ENCODE measurements at regions not wholly inside any gene's neighbourhood (a gene's known extent, or its start where the extent isn't known, plus 50 kb on each side); places are given as distances from the start of the nearest gene placed in this dataset.

DNA sequence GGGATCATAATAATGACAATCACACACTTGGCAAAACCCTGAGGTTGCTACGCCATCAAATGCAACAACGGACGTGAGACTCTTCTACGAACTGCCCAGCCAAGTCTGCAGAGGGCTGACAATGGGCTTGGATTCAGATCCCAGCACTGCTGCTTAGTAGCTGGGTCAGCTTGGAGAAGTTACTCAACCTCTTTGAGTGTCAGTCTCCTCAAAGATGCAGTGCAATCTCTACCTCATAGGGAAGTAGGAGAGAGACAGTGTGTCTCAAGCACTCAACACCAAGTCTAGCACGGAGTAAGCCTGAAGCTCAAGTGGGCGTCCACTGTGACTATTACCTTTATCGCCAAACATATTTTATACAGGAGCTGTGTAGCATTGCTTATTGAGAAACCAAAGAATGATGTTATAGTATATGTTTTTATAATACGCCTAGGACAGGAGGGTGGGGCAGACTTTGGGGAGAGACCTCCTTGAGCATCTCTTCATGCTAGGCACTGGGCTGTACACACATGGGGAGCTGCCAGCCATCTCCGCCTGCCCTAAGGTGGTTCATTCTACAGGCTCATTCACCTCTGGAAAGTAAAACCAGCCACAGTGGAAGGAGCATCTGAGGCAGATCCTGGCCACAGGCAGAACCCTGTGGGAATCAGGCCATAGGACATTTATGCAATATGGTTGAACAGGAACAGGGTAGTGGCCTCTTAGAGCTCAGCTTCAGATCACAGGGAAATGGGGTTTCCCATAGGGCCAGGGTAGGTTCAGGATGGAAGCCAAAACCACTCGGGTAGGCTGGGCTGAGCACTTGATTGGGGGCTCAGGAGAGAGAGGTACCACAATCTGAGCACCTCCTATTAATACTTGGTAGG lies 160.2 kb downstream of the MRPL14 start:
- H3K36me3 ChIP-seq (ENCODE audit: control insufficient read depth in 1 of 2, insufficient read depth in 2 of 2, low read length in 2 of 2): no peaks in the 10 kb centered on the region
- H3K4me3 ChIP-seq (ENCODE audit: low read depth in 1 of 2, low read length in 2 of 2): no peak overlapping the region
- H3K9ac ChIP-seq (ENCODE audit: low read depth in 1 of 2, low read length in 2 of 2): no peak overlapping the region
- H3K27ac ChIP-seq (ENCODE audit: low read depth, low read length): no peak overlapping the region
- no peaks in the 10 kb centered on the region for H3K27me3 ChIP-seq (ENCODE audit: control insufficient read depth in 1 of 2, insufficient read depth in 2 of 2, low read length in 2 of 2)
- no peaks in the 10 kb centered on the region for H3K9me3 ChIP-seq (ENCODE audit: control insufficient read depth in 1 of 2, low read length in 2 of 2)
- H3K4me1 ChIP-seq (ENCODE audit: control insufficient read depth in 1 of 2, insufficient read depth in 2 of 2, low read length in 2 of 2): peaks cover 0 to 5% of the 10 kb centered on the region in 2 donors

DNA sequence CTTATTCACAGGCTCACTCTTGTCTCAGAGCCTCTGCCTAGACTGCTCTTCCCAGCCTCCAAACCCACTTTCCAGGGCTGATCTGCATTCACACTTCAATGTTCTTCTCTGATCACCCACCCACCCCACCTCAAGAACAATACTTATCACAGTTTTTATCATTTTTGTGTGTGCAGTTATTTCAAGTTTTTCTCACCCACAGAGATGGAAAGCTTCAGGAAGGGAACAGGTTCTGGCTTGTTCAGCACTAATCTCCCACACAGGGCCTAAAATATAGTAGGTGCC lies 160.9 kb downstream of the MRPL14 start:
- Histone ChIP-seq H3K36me3 (ENCODE audit: control insufficient read depth in 1 of 2, insufficient read depth in 2 of 2, low read length in 2 of 2) (no peaks in the 10 kb centered on the region), H3K9me3 (ENCODE audit: control insufficient read depth in 1 of 2, low read length in 2 of 2) (no peaks in the 10 kb centered on the region), H3K4me3 (ENCODE audit: low read depth in 1 of 2, low read length in 2 of 2) (no peak overlapping the region), H3K27ac (ENCODE audit: low read depth, low read length) (no peak overlapping the region), H3K27me3 (ENCODE audit: control insufficient read depth in 1 of 2, insufficient read depth in 2 of 2, low read length in 2 of 2) (no peaks in the 10 kb centered on the region), H3K9ac (ENCODE audit: low read depth in 1 of 2, low read length in 2 of 2) (no peak overlapping the region), H3K4me1 (ENCODE audit: control insufficient read depth in 1 of 2, insufficient read depth in 2 of 2, low read length in 2 of 2) (peaks cover 0 to 4% of the 10 kb centered on the region in 2 donors)

DNA sequence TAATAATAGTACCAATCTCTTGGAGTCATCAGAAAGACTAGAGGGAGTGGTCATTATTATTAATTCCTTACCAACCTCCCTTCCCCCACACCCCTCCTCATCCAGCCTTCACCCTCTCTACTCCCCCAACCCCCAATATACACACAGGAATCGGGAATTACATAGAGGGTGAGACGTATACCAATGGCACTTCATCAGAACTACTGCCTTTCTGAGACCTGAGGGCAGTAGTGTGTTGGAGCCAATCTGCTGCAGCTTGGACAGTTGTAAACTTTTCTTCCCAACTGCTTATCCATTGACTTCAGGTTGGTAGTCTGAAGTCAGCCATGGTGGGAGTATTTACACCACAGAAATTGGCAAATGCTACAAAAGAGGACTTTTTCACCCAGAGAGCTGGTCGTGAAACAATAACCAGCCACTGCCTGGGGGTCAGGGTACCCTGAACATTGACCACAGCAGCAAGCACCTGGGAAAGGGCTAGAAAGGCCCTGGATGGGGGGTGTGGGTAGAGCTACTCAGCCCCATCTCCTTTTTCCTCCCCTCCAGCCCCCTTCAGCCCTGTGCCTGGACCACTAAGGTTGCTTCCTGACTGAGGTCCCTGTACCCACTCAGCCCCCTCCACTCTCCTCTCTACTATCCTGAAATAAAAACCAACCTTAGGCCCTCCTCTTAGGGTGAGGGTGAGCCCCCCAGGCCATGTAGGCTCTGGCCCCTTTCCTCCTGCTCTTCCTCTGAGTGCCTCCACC lies 161.5 kb downstream of the MRPL14 start:
- Histone ChIP-seq H3K9ac (ENCODE audit: low read depth in 1 of 2, low read length in 2 of 2) (no peak overlapping the region), H3K4me1 (ENCODE audit: control insufficient read depth in 1 of 2, insufficient read depth in 2 of 2, low read length in 2 of 2) (no peaks in the 10 kb centered on the region), H3K27me3 (ENCODE audit: control insufficient read depth in 1 of 2, insufficient read depth in 2 of 2, low read length in 2 of 2) (no peaks in the 10 kb centered on the region), H3K4me3 (ENCODE audit: low read depth in 1 of 2, low read length in 2 of 2) (no peak overlapping the region), H3K27ac (ENCODE audit: low read depth, low read length) (no peak overlapping the region), H3K36me3 (ENCODE audit: control insufficient read depth in 1 of 2, insufficient read depth in 2 of 2, low read length in 2 of 2) (no peaks in the 10 kb centered on the region), H3K9me3 (ENCODE audit: control insufficient read depth in 1 of 2, low read length in 2 of 2) (no peaks in the 10 kb centered on the region)

DNA sequence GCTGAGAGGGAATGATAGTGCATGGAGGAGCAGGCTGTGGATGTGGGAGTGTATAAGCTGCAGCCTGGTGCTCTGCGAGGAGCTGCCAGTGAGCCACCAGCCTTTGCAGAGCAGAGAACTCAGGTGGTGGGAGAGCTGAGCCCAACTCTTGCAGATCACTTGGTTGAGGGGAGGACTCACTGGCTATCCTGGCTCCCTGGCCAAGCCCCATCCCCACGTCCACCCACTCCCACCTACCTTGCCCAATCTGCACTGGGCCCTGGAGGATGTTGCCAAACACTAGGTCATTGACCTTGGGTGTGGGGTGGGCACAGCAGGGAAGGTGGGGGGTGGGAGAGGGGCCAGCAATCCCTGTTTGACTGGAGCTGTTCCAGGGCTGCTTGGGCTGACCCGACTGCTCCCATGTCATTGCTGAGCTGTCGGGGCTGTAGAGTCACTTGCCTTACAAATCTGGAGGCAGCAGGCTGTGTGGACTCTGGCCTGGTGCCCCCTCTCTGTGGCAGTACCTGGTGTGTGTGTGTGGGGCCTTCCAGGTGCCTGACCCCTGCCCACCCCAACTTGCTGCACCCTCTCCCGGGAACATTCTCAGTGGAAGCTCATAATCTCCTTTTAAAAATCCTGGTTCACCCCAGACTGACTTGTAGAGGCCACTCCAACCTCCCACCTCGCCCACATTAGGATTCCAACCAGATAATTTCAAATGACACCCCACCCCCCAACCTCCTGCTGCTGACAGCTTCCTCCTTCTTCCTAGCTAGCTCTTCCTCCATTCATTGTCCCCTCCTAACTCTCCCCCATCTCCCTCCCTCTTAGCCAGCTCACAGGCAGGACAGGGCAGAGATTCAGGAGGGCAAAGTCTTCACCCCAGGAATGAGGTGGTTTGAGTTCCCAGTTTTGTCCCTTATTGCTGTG lies 162.3 kb downstream of the MRPL14 start:
- no peak overlapping the region for H3K4me3 ChIP-seq (ENCODE audit: low read depth in 1 of 2, low read length in 2 of 2)
- H3K27me3 ChIP-seq (ENCODE audit: control insufficient read depth in 1 of 2, insufficient read depth in 2 of 2, low read length in 2 of 2): no peaks in the 10 kb centered on the region
- H3K4me1 ChIP-seq (ENCODE audit: control insufficient read depth in 1 of 2, insufficient read depth in 2 of 2, low read length in 2 of 2): no peaks in the 10 kb centered on the region
- H3K27ac ChIP-seq (ENCODE audit: low read depth, low read length): no peak overlapping the region
- no peaks in the 10 kb centered on the region for H3K9me3 ChIP-seq (ENCODE audit: control insufficient read depth in 1 of 2, low read length in 2 of 2)
- no peaks in the 10 kb centered on the region for H3K36me3 ChIP-seq (ENCODE audit: control insufficient read depth in 1 of 2, insufficient read depth in 2 of 2, low read length in 2 of 2)
- no peak overlapping the region for H3K9ac ChIP-seq (ENCODE audit: low read depth in 1 of 2, low read length in 2 of 2)

DNA sequence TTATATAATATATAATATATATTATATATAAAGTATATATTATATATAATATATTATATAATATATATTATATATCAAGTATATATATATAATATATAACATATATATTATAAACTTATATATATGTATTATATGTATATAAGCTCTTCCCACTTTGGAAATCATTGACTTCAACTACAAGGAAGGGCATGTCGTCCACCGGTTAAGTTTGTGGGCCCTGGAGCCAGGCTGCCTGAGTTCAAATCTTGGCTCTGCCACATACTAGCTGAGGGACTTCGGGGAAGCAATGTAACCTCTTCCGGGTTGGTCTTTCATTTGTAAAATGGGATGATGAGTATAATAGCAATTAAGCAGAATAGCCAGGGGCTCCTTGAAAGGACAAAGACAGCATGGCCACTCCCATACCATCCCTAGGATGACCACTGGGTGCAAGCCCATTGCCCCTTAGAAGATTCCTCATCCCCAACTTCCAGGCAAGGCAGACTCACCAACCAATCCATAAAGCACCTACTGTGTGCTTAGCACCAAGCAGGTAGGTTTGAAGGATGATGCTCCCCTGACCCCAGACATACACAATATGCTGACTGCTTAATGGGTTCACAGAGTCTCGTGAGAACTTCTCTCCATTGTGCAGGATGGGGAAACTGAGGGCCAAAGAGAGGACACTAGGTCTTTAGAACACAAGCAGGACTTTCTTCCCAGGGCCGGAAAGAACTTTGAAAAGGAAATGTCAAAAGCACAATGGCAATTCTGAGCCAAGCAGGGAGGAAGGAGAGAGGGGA lies 163.2 kb downstream of the MRPL14 start:
- Histone ChIP-seq H3K9me3 (ENCODE audit: control insufficient read depth in 1 of 2, low read length in 2 of 2) (no peaks in the 10 kb centered on the region), H3K4me3 (ENCODE audit: low read depth in 1 of 2, low read length in 2 of 2) (no peak overlapping the region), H3K36me3 (ENCODE audit: control insufficient read depth in 1 of 2, insufficient read depth in 2 of 2, low read length in 2 of 2) (no peaks in the 10 kb centered on the region), H3K27me3 (ENCODE audit: control insufficient read depth in 1 of 2, insufficient read depth in 2 of 2, low read length in 2 of 2) (no peaks in the 10 kb centered on the region), H3K9ac (ENCODE audit: low read depth in 1 of 2, low read length in 2 of 2) (no peak overlapping the region), H3K27ac (ENCODE audit: low read depth, low read length) (no peak overlapping the region), H3K4me1 (ENCODE audit: control insufficient read depth in 1 of 2, insufficient read depth in 2 of 2, low read length in 2 of 2) (no peaks in the 10 kb centered on the region)

DNA sequence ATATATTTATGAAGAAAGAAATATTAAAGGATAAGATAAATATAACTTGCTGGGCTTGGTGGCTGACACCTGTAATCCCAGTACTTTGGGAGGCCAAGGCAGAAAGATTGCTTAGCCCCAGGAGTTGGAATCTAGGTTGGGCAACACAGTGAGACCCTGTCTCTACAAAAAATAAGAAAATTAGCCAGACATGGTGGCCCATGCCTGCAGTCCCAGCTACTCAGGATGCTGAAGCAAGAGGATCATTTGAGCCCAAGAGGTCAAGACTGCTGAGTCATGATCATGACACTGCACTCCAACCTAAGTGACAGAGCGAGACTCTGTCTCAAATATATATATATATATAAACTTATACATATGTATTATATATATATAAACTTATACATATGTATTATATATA lies 164.0 kb downstream of the MRPL14 start:
- no peaks in the 10 kb centered on the region for H3K4me1 ChIP-seq (ENCODE audit: control insufficient read depth in 1 of 2, insufficient read depth in 2 of 2, low read length in 2 of 2)
- H3K9ac ChIP-seq (ENCODE audit: low read depth in 1 of 2, low read length in 2 of 2): no peak overlapping the region
- H3K9me3 ChIP-seq (ENCODE audit: control insufficient read depth in 1 of 2, low read length in 2 of 2): no peaks in the 10 kb centered on the region
- H3K4me3 ChIP-seq (ENCODE audit: low read depth in 1 of 2, low read length in 2 of 2): no peak overlapping the region
- H3K36me3 ChIP-seq (ENCODE audit: control insufficient read depth in 1 of 2, insufficient read depth in 2 of 2, low read length in 2 of 2): no peaks in the 10 kb centered on the region
- H3K27me3 ChIP-seq (ENCODE audit: control insufficient read depth in 1 of 2, insufficient read depth in 2 of 2, low read length in 2 of 2): no peaks in the 10 kb centered on the region
- H3K27ac ChIP-seq (ENCODE audit: low read depth, low read length): no peak overlapping the region

DNA sequence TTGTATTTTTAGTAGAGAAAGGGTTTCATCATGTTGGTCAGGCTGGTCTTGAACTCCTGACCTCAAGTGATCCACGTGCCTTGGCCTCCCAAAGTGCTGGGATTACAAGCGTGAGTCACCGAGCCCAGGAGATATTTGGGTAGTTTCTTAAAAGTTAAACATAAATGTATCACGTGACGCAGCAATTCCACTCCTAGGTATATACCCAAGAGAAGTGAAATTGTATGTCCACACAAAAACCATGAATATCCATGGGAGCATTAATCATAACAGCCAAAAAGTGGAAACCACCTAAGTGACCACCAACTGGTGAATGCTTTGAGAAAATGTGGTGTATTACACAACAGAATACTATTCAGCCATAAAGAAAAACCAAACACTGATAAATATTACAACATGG lies 164.8 kb downstream of the MRPL14 start:
- Histone ChIP-seq H3K4me3 (ENCODE audit: low read depth in 1 of 2, low read length in 2 of 2) (no peak overlapping the region), H3K9me3 (ENCODE audit: control insufficient read depth in 1 of 2, low read length in 2 of 2) (no peaks in the 10 kb centered on the region), H3K36me3 (ENCODE audit: control insufficient read depth in 1 of 2, insufficient read depth in 2 of 2, low read length in 2 of 2) (no peaks in the 10 kb centered on the region), H3K27ac (ENCODE audit: low read depth, low read length) (no peak overlapping the region), H3K27me3 (ENCODE audit: control insufficient read depth in 1 of 2, insufficient read depth in 2 of 2, low read length in 2 of 2) (peaks cover 0 to under 1% of the 10 kb centered on the region in 2 donors), H3K4me1 (ENCODE audit: control insufficient read depth in 1 of 2, insufficient read depth in 2 of 2, low read length in 2 of 2) (no peaks in the 10 kb centered on the region), H3K9ac (ENCODE audit: low read depth in 1 of 2, low read length in 2 of 2) (no peak overlapping the region)

DNA sequence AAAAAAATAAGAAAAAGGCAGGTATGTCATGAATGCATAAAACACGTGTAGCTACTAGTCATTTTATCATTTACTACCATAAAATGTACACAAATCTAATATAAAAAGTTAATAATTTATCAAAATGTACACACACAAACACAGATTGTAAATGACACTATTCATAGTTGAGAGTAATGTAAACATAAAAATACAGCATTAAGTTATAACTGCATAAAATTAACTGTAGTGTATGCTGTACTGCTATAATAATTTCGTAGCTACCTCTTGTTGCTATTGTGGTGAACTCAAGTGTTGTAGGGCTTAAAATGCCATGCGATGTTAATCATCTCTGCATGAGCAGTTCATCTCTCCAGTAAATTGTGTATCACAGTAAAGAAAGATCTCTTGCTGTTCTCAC lies 170.0 kb downstream of the MRPL14 start:
- Histone ChIP-seq H3K9me3 (ENCODE audit: control insufficient read depth in 1 of 2, low read length in 2 of 2) (peaks cover 0 to 3% of the 10 kb centered on the region in 2 donors), H3K9ac (ENCODE audit: low read depth in 1 of 2, low read length in 2 of 2) (no peak overlapping the region), H3K27ac (ENCODE audit: low read depth, low read length) (no peak overlapping the region), H3K27me3 (ENCODE audit: control insufficient read depth in 1 of 2, insufficient read depth in 2 of 2, low read length in 2 of 2) (peaks cover 0 to 3% of the 10 kb centered on the region in 2 donors), H3K4me1 (ENCODE audit: control insufficient read depth in 1 of 2, insufficient read depth in 2 of 2, low read length in 2 of 2) (peaks cover 0 to 3% of the 10 kb centered on the region in 2 donors), H3K4me3 (ENCODE audit: low read depth in 1 of 2, low read length in 2 of 2) (no peak overlapping the region), H3K36me3 (ENCODE audit: control insufficient read depth in 1 of 2, insufficient read depth in 2 of 2, low read length in 2 of 2) (no peaks in the 10 kb centered on the region)

DNA sequence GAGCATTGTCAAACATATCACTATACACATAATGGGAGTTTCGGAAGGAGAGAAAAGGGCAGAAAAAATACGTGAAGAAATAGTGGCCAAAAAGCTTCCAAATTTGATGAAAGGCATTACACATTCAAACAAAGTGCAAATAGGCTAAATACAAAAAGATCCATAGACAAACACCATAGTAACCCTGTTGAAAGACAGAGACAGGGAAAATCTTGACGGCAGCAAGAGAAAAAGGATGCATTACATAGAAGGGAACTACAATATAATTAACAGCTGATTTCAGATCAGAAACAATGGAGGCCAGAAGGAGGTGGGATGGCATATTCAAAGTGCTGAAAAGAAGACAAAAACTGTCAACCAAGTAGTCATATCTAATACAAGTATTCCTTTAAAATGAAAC lies 170.8 kb downstream of the MRPL14 start:
- Histone ChIP-seq H3K9me3 (ENCODE audit: control insufficient read depth in 1 of 2, low read length in 2 of 2) (peaks cover 0 to 3% of the 10 kb centered on the region in 2 donors), H3K27me3 (ENCODE audit: control insufficient read depth in 1 of 2, insufficient read depth in 2 of 2, low read length in 2 of 2) (peaks cover 0 to 3% of the 10 kb centered on the region in 2 donors), H3K9ac (ENCODE audit: low read depth in 1 of 2, low read length in 2 of 2) (no peak overlapping the region), H3K27ac (ENCODE audit: low read depth, low read length) (no peak overlapping the region), H3K36me3 (ENCODE audit: control insufficient read depth in 1 of 2, insufficient read depth in 2 of 2, low read length in 2 of 2) (no peaks in the 10 kb centered on the region), H3K4me3 (ENCODE audit: low read depth in 1 of 2, low read length in 2 of 2) (no peak overlapping the region), H3K4me1 (ENCODE audit: control insufficient read depth in 1 of 2, insufficient read depth in 2 of 2, low read length in 2 of 2) (peaks cover 0 to 3% of the 10 kb centered on the region in 2 donors)

Data from duodenal mucosa (tissue), 2 donors.